ENCODE measurements at regions not wholly inside any gene's neighbourhood (a gene's known extent, or its start where the extent isn't known, plus 50 kb on each side); places are given as distances from the start of the nearest gene placed in this dataset.

DNA sequence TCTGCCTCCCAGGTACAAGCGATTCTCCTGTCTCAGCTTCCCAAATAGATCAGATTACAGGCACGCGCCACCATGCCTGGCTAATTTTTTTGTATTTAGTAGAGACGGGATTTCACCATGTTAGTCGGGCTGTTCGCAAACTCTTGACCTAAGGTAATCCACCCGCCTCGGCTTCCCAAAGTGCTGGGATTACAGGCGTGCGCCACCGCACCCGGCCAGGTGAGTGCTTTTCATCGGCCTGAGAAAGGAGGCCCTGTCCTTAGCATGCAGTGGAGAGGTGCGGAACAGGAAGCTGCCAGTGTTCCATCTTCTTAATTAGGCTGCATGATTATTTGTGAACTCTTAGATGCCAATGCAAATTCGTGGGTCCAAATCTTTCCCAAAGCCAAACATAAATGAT lies 125.7 kb upstream of the THSD7B start:
- no peak for TF ChIP-seq CTCF (conservative IDR thresholded peaks at IDR 0.05 in 1 of 2, IDR thresholded peaks at IDR 0.05 in 1 of 2; ENCODE audit: extremely low read depth in 1 of 2, insufficient read depth in 1 of 2, low read depth in 1 of 2, low read length in 2 of 2)
- no peak for TF ChIP-seq EZH2 (IDR thresholded peaks at IDR 0.05; ENCODE audit: borderline replicate concordance, low read length)

All from mammary epithelial cell (primary cell).